ENCODE measurements at regions not wholly inside any gene's neighbourhood (a gene's known extent, or its start where the extent isn't known, plus 50 kb on each side); places are given as distances from the start of the nearest gene placed in this dataset.

DNA sequence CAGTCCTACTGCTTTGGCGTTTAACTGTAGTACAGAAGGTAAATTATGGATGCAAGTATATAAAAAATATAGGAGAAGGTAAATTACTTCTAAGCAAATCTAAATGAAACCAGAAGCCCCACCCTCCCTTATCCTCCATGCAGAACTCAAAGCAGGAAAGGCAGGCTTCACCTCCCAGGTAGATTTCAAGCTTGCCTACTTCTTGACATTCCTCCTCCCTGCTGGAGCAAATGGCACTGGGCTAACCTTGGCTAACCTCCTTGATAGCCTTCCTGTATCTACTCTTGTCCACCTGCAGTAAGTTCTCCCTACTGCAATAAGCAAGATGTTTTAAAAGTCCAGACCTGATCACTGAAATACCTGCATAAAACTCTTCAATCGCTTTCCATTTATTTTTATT, 396.0 kb downstream of the IRS2 start:
- no peak overlapping the region for H3K27ac ChIP-seq (ENCODE audit: low read depth, low read length, severe bottlenecking)
- peaks cover 4% of the 10 kb centered on the region for H3K4me1 ChIP-seq (ENCODE audit: control insufficient read depth, insufficient read depth, low read length, poor library complexity, severe bottlenecking)
- no peaks in the 10 kb centered on the region for H3K9me3 ChIP-seq (ENCODE audit: control insufficient read depth, low read length)
- H3K4me3 ChIP-seq (ENCODE audit: extremely low read depth, insufficient read depth, low read length, poor library complexity, severe bottlenecking), result no peak overlapping the region
- H3K36me3 ChIP-seq (ENCODE audit: control insufficient read depth, insufficient read depth, low read length), result no peaks in the 10 kb centered on the region
- WGBS, 2 experiments (ENCODE audit: insufficient coverage in 2 of 2), result 100% methylated on average over 1 of the region's 2 CpGs; no CpG with 5 or more reads in 1 of the 2 experiments

DNA sequence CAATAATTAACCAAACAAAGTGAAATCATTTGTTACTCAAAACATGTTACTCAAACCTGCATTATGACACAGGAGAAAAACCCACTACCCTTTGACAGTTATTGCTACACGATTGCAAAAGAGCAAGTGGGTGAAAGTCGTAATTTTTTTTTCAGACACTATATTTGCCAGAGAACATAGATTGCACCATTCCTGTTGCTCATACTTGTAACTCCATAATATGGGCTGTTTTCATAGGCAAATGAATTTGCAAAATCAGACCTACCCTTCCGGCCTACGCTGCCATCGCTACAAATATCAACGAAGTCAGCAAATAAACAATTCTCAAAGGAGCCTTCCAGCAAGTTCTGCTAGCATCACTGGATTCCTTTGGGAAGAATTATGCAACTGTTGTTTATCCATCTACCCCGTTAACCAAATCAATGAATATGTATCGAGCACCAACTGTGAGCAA, 396.5 kb downstream of the IRS2 start:
- Histone ChIP-seq H3K4me1 (ENCODE audit: control insufficient read depth, insufficient read depth, low read length, poor library complexity, severe bottlenecking) (peaks cover 4% of the 10 kb centered on the region), H3K27ac (ENCODE audit: low read depth, low read length, severe bottlenecking) (no peak overlapping the region), H3K9me3 (ENCODE audit: control insufficient read depth, low read length) (no peaks in the 10 kb centered on the region), H3K36me3 (ENCODE audit: control insufficient read depth, insufficient read depth, low read length) (no peaks in the 10 kb centered on the region), H3K4me3 (ENCODE audit: extremely low read depth, insufficient read depth, low read length, poor library complexity, severe bottlenecking) (no peak overlapping the region)
- 92 to 96% methylated on average over 5 to 7 of the region's 8 CpGs for WGBS, 2 experiments (ENCODE audit: insufficient coverage in 2 of 2)

DNA sequence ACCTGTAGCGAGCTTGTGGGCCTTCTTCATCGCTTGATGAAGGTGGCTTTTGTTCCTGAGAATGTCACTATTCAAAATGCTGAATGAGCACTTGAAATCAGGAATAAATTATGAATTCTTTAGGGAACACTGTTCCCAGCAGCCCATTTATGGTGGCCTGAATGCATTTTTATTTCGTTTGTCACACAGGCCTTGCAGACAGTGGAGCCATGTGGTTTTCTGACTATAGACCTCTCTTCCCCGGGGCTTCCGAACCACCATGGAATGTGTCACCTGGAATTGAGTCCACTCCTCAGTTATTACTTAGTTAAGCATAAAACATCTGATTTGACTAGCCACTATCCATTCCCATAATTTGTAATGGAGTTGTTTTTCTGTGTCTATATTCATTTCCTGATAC, 396.9 kb downstream of the IRS2 start:
- H3K9me3 ChIP-seq (ENCODE audit: control insufficient read depth, low read length), result no peaks in the 10 kb centered on the region
- no peak overlapping the region for H3K27ac ChIP-seq (ENCODE audit: low read depth, low read length, severe bottlenecking)
- WGBS, 2 experiments (ENCODE audit: insufficient coverage in 2 of 2), result 83 to 93% methylated on average over 1 to 4 of the region's 5 CpGs
- H3K4me3 ChIP-seq (ENCODE audit: extremely low read depth, insufficient read depth, low read length, poor library complexity, severe bottlenecking), result no peak overlapping the region
- peaks cover 4% of the 10 kb centered on the region for H3K4me1 ChIP-seq (ENCODE audit: control insufficient read depth, insufficient read depth, low read length, poor library complexity, severe bottlenecking)
- H3K36me3 ChIP-seq (ENCODE audit: control insufficient read depth, insufficient read depth, low read length), result no peaks in the 10 kb centered on the region

DNA sequence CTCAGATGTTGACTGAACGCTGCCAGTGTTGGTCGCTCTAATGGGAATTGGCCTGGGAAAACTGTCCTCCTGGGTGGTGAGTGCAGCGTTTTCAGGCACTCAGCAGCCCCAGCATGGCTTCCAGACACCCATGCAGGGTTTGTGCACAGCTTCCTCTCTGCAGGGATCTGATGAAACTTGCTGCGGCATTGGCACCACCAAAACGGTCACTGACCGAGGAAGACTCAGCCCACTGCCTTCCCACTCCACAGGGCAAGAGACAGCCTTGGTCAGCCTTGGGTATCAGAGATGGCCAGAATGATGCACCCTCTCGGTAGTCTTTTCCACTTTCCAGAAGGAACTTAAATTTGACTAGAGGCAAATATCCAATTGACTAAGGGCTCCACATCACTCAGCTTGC, 398.9 kb downstream of the IRS2 start:
- Histone ChIP-seq H3K4me3 (ENCODE audit: extremely low read depth, insufficient read depth, low read length, poor library complexity, severe bottlenecking) (no peak overlapping the region), H3K4me1 (ENCODE audit: control insufficient read depth, insufficient read depth, low read length, poor library complexity, severe bottlenecking) (peaks cover 4% of the 10 kb centered on the region), H3K36me3 (ENCODE audit: control insufficient read depth, insufficient read depth, low read length) (no peaks in the 10 kb centered on the region), H3K9me3 (ENCODE audit: control insufficient read depth, low read length) (no peaks in the 10 kb centered on the region), H3K27ac (ENCODE audit: low read depth, low read length, severe bottlenecking) (no peak overlapping the region)
- WGBS, 2 experiments (ENCODE audit: insufficient coverage in 2 of 2), result 74 to 85% methylated on average over 5 to 6 of the region's 7 CpGs

DNA sequence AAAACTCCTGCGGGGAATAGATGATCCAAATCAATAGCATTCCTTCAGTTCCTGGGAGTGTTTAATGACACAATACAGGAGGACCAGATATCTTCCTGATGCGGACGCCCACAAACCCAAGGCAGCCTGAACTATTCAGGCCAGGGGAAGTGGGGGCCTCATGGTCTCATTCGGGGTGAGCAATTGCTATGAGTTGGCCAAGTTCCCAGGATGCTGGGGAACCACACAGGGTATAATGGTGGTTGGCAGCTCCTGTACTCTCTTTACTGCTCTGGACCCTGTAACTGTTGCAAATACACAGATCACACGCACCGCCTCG, 401.2 kb downstream of the IRS2 start:
- Histone ChIP-seq H3K36me3 (ENCODE audit: control insufficient read depth, insufficient read depth, low read length) (no peaks in the 10 kb centered on the region), H3K9me3 (ENCODE audit: control insufficient read depth, low read length) (no peaks in the 10 kb centered on the region), H3K27ac (ENCODE audit: low read depth, low read length, severe bottlenecking) (no peak overlapping the region), H3K4me1 (ENCODE audit: control insufficient read depth, insufficient read depth, low read length, poor library complexity, severe bottlenecking) (peaks cover 15% of the 10 kb centered on the region), H3K4me3 (ENCODE audit: extremely low read depth, insufficient read depth, low read length, poor library complexity, severe bottlenecking) (no peak overlapping the region)
- WGBS, 2 experiments (ENCODE audit: insufficient coverage in 2 of 2), result 94% methylated on average over 3 to 7 of the region's 7 CpGs

DNA sequence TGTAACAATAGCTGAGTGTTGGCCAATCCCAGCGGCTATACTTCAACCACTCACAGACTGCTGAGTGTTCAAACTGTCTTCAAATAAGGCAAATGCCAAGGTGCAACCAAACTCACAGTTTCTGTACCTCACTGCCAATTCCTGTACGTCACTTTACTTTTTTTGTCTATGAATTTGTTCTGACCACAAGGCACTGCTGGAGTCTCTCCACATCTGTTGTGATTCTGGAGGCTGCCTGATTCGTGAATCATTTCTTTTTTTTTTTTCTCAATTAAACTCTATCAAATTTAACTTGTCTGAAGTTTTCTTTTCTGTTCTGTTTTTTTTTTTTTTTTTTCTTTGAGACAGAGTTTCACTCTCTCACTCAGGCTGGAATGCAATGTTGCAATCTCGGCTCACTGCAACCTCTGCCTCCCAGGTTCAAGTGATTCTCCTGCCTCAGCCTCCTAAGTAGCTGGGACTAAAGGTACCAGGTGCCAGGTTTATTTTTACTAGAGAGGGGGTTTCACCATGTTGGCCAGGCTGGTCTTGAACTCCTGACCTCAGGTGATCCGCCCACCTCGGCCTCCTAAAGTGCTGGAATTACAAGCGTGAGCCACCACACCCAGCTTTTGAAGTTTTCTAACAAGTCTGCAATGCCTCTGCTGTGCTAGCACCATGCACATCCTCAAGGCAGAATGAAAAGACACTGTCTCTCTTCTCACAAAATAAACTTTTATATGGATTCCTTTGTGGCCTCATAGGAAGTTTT, 401.7 kb downstream of the IRS2 start:
- H3K9me3 ChIP-seq (ENCODE audit: control insufficient read depth, low read length), result no peaks in the 10 kb centered on the region
- H3K4me3 ChIP-seq (ENCODE audit: extremely low read depth, insufficient read depth, low read length, poor library complexity, severe bottlenecking), result no peak overlapping the region
- H3K27ac ChIP-seq (ENCODE audit: low read depth, low read length, severe bottlenecking), result no peak overlapping the region
- H3K4me1 ChIP-seq (ENCODE audit: control insufficient read depth, insufficient read depth, low read length, poor library complexity, severe bottlenecking), result peaks cover 15% of the 10 kb centered on the region
- H3K36me3 ChIP-seq (ENCODE audit: control insufficient read depth, insufficient read depth, low read length), result no peaks in the 10 kb centered on the region
- 93% methylated on average over 3 to 5 of the region's 7 CpGs for WGBS, 2 experiments (ENCODE audit: insufficient coverage in 2 of 2)

DNA sequence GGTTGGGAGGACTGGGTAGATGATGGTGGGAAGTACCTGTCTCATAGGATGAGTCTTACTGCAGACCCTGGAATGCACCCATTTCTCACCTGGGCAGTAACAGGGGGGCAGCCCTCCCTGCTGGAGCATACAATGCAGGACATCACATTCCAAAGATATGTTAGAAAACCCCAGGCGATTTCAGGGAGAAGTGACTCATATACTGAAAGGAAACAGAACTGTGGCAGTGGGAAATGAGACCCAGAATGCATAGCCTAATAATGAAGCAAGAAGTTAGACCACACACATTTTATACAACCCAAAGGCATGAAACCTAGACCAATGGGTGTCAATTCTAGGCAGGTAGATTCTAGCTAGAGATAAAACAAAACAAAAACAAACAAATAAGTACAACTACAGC, 402.7 kb downstream of the IRS2 start:
- Histone ChIP-seq H3K9me3 (ENCODE audit: control insufficient read depth, low read length) (no peaks in the 10 kb centered on the region), H3K4me1 (ENCODE audit: control insufficient read depth, insufficient read depth, low read length, poor library complexity, severe bottlenecking) (peaks cover 15% of the 10 kb centered on the region), H3K36me3 (ENCODE audit: control insufficient read depth, insufficient read depth, low read length) (no peaks in the 10 kb centered on the region), H3K4me3 (ENCODE audit: extremely low read depth, insufficient read depth, low read length, poor library complexity, severe bottlenecking) (no peak overlapping the region), H3K27ac (ENCODE audit: low read depth, low read length, severe bottlenecking) (no peak overlapping the region)
- no CpG with 5 or more reads among the region's 1 CpG for WGBS, 2 experiments (ENCODE audit: insufficient coverage in 2 of 2)

DNA sequence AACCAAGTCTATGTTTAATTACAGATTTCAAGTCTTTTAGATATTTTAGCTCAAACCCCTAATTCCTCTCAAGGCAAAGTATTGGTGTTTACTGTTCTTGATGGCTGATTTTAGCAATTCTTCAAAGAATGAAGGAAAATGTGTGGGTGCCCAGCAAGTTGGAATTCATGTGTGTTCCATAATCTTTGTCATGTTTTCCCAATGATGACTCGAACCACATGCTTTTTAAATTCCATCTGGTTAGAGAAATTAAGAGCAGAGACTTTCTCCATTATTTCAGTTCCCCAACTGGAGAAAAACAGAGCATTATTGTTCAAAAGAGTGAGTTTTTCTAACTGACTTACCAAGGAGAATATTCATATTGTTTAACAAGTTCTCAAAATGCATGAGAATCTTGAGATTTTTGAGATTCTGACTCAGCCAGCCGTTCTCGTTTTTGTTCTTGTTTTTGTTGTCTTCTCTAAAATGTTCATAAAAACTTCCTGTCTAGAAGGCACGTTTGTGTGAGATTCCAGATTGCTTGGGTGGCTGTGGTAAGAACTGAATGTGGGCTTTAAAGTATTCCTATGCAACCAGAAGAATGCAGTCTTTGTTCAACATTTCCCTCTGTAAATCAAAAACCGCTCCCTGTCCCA, 404.7 kb downstream of the IRS2 start:
- Histone ChIP-seq H3K36me3 (ENCODE audit: control insufficient read depth, insufficient read depth, low read length) (no peaks in the 10 kb centered on the region), H3K4me3 (ENCODE audit: extremely low read depth, insufficient read depth, low read length, poor library complexity, severe bottlenecking) (no peak overlapping the region), H3K9me3 (ENCODE audit: control insufficient read depth, low read length) (no peaks in the 10 kb centered on the region), H3K27ac (ENCODE audit: low read depth, low read length, severe bottlenecking) (peak overlapping the region; percentile 63), H3K4me1 (ENCODE audit: control insufficient read depth, insufficient read depth, low read length, poor library complexity, severe bottlenecking) (peaks cover 15% of the 10 kb centered on the region)
- WGBS, 2 experiments (ENCODE audit: insufficient coverage in 2 of 2), result 84 to 88% methylated on average over 3 of the region's 5 CpGs

DNA sequence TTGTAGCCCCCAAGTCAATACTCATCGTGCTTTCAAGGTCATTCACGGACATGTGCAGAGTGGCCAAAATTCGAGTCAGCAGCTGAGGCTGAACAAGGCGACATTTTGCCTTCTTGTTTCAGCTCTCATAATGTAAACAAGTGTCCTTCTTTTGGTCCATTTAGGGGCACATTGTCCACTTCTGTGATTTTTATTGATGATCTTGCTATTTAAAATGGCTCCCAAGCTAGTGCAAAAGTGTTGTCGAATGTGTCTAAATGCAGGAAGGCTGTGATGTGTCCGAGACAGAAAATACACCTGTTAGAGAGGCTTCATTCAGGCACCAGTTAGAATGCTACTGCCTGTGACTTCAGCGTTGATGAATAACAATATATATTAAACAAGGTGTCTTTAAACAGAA, 405.9 kb downstream of the IRS2 start:
- Histone ChIP-seq H3K36me3 (ENCODE audit: control insufficient read depth, insufficient read depth, low read length) (no peaks in the 10 kb centered on the region), H3K4me1 (ENCODE audit: control insufficient read depth, insufficient read depth, low read length, poor library complexity, severe bottlenecking) (peaks cover 15% of the 10 kb centered on the region), H3K9me3 (ENCODE audit: control insufficient read depth, low read length) (no peaks in the 10 kb centered on the region), H3K4me3 (ENCODE audit: extremely low read depth, insufficient read depth, low read length, poor library complexity, severe bottlenecking) (no peak overlapping the region), H3K27ac (ENCODE audit: low read depth, low read length, severe bottlenecking) (no peak overlapping the region)
- 88 to 96% methylated on average over 4 to 6 of the region's 7 CpGs for WGBS, 2 experiments (ENCODE audit: insufficient coverage in 2 of 2)

DNA sequence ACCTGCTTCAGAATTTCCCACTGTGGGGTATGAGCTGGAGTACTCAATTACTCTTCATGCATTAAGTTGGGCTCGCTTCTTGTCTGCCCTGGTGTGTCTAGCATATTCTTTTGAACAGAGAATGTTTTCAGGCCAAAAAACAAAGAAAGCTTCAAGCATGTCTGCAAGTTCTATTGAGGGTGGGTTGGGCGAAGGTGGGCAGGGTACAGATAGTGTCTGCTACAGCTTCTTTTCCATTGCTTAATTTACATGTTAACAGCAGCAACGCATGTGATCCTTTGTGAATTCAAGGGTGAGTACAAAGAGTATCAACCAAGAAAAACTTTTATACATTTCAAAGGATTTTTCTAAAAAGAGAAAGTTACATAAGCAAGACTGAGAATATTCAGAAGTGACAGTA, 406.5 kb downstream of the IRS2 start:
- Histone ChIP-seq H3K27ac (ENCODE audit: low read depth, low read length, severe bottlenecking) (no peak overlapping the region), H3K4me3 (ENCODE audit: extremely low read depth, insufficient read depth, low read length, poor library complexity, severe bottlenecking) (no peak overlapping the region), H3K36me3 (ENCODE audit: control insufficient read depth, insufficient read depth, low read length) (no peaks in the 10 kb centered on the region), H3K9me3 (ENCODE audit: control insufficient read depth, low read length) (no peaks in the 10 kb centered on the region), H3K4me1 (ENCODE audit: control insufficient read depth, insufficient read depth, low read length, poor library complexity, severe bottlenecking) (peaks cover 15% of the 10 kb centered on the region)
- 83% methylated on average over 1 of the region's 3 CpGs; no CpG with 5 or more reads in 1 of the 2 experiments for WGBS, 2 experiments (ENCODE audit: insufficient coverage in 2 of 2)

DNA sequence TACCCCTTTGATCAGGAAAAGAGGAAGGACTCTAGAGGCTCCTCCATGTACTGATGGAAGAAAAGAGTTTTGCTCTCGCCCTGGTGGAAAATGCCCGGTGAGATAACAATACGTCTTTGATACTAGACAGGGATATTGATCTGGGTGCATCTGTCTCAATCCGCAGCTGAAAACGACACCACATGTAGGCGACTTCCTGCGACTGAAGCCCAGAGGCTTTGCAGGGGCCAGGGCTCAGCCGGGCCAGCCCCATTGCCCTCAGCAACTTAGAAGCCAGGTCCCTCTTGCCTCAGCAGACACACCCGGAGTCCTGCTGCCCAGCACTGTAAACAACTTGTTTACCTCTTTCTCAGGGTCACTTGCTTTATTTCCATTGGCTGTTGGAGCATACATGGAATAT, 409.4 kb downstream of the IRS2 start:
- 91 to 95% methylated on average over 8 of the region's 9 CpGs for WGBS, 2 experiments (ENCODE audit: insufficient coverage in 2 of 2)
- no peak overlapping the region for H3K4me3 ChIP-seq (ENCODE audit: extremely low read depth, insufficient read depth, low read length, poor library complexity, severe bottlenecking)
- no peak overlapping the region for H3K27ac ChIP-seq (ENCODE audit: low read depth, low read length, severe bottlenecking)
- H3K4me1 ChIP-seq (ENCODE audit: control insufficient read depth, insufficient read depth, low read length, poor library complexity, severe bottlenecking), result peaks cover 11% of the 10 kb centered on the region
- no peaks in the 10 kb centered on the region for H3K9me3 ChIP-seq (ENCODE audit: control insufficient read depth, low read length)
- no peaks in the 10 kb centered on the region for H3K36me3 ChIP-seq (ENCODE audit: control insufficient read depth, insufficient read depth, low read length)

Data from mesodermal cell (in vitro differentiated cells).